ENCODE measurements at regions not wholly inside any gene's neighbourhood (a gene's known extent, or its start where the extent isn't known, plus 50 kb on each side); places are given as distances from the start of the nearest gene placed in this dataset.

- H3K9me3 Mint-ChIP-seq: peaks cover 7% of the 10 kb centered on the region
- peaks cover 7% of the 10 kb centered on the region for H3K4me1 Mint-ChIP-seq
- no peak overlapping the region for H3K27ac Mint-ChIP-seq (ENCODE audit: unreplicated experiment)
- no peak overlapping the region for H3K4me3 Mint-ChIP-seq
- H3K36me3 Mint-ChIP-seq (ENCODE audit: low read depth): no peaks in the 10 kb centered on the region
- no peak for DNase-seq (ENCODE audit: low read depth, low spot score)
- no peaks in the 10 kb centered on the region for H3K27me3 Mint-ChIP-seq (ENCODE audit: low read depth)
- no peak for TF ChIP-seq CTCF (conservative IDR thresholded peaks at IDR 0.05)
Observed at GRCh38 chr9:108101410-108101809, 611.8 kb upstream of the KLF4 start.

GRCh38 chr9:108100571-108100970 is 611.0 kb upstream of the KLF4 start:
- Mint-ChIP-seq H3K4me3 (no peak overlapping the region), H3K9me3 (peaks cover 7% of the 10 kb centered on the region), H3K27me3 (ENCODE audit: low read depth) (no peaks in the 10 kb centered on the region), H3K27ac (ENCODE audit: unreplicated experiment) (no peak overlapping the region), H3K4me1 (peaks cover 7% of the 10 kb centered on the region), H3K36me3 (ENCODE audit: low read depth) (no peaks in the 10 kb centered on the region)
- TF ChIP-seq CTCF (conservative IDR thresholded peaks at IDR 0.05): no peak
- DNase-seq (ENCODE audit: low read depth, low spot score): no peak

GRCh38 chr9:108099854-108100253 is 610.3 kb upstream of the KLF4 start:
- H3K27me3 Mint-ChIP-seq (ENCODE audit: low read depth): no peaks in the 10 kb centered on the region
- DNase-seq (ENCODE audit: low read depth, low spot score): no peak
- H3K4me3 Mint-ChIP-seq: no peak overlapping the region
- peaks cover 7% of the 10 kb centered on the region for H3K9me3 Mint-ChIP-seq
- H3K27ac Mint-ChIP-seq (ENCODE audit: unreplicated experiment): no peak overlapping the region
- H3K36me3 Mint-ChIP-seq (ENCODE audit: low read depth): no peaks in the 10 kb centered on the region
- TF ChIP-seq CTCF (conservative IDR thresholded peaks at IDR 0.05): no peak
- peaks cover 7% of the 10 kb centered on the region for H3K4me1 Mint-ChIP-seq

GRCh38 chr9:108095496-108095895 is 605.9 kb upstream of the KLF4 start:
- Mint-ChIP-seq H3K4me1 (peaks cover 3% of the 10 kb centered on the region), H3K27me3 (ENCODE audit: low read depth) (no peaks in the 10 kb centered on the region), H3K4me3 (no peak overlapping the region), H3K9me3 (peaks cover 5% of the 10 kb centered on the region), H3K27ac (ENCODE audit: unreplicated experiment) (no peak overlapping the region), H3K36me3 (ENCODE audit: low read depth) (no peaks in the 10 kb centered on the region)
- no peak for DNase-seq (ENCODE audit: low read depth, low spot score)
- TF ChIP-seq CTCF (conservative IDR thresholded peaks at IDR 0.05): no peak

- no peak for DNase-seq (ENCODE audit: low read depth, low spot score)
- Mint-ChIP-seq H3K36me3 (ENCODE audit: low read depth) (no peaks in the 10 kb centered on the region), H3K4me3 (no peak overlapping the region), H3K27ac (ENCODE audit: unreplicated experiment) (no peak overlapping the region), H3K9me3 (peaks cover 4% of the 10 kb centered on the region), H3K4me1 (no peaks in the 10 kb centered on the region), H3K27me3 (ENCODE audit: low read depth) (no peaks in the 10 kb centered on the region)
- no peak for TF ChIP-seq CTCF (conservative IDR thresholded peaks at IDR 0.05)
Observed at GRCh38 chr9:108094676-108094993, 605.1 kb upstream of the KLF4 start.

All from neural crest cell (in vitro differentiated cells).